ENCODE measurements at regions not wholly inside any gene's neighbourhood (a gene's known extent, or its start where the extent isn't known, plus 50 kb on each side); places are given as distances from the start of the nearest gene placed in this dataset.

GRCh38 chr14:95408731-95409476, 89.2 kb upstream of the CLMN start:
- no peak for TF ChIP-seq POLR2A (IDR thresholded peaks at IDR 0.05)
- TF ChIP-seq, protein P1, sequence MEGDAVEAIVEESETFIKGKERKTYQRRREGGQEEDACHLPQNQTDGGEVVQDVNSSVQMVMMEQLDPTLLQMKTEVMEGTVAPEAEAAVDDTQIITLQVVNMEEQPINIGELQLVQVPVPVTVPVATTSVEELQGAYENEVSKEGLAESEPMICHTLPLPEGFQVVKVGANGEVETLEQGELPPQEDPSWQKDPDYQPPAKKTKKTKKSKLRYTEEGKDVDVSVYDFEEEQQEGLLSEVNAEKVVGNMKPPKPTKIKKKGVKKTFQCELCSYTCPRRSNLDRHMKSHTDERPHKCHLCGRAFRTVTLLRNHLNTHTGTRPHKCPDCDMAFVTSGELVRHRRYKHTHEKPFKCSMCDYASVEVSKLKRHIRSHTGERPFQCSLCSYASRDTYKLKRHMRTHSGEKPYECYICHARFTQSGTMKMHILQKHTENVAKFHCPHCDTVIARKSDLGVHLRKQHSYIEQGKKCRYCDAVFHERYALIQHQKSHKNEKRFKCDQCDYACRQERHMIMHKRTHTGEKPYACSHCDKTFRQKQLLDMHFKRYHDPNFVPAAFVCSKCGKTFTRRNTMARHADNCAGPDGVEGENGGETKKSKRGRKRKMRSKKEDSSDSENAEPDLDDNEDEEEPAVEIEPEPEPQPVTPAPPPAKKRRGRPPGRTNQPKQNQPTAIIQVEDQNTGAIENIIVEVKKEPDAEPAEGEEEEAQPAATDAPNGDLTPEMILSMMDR (IDR thresholded peaks at IDR 0.05), result no peak
